ENCODE measurements at regions not wholly inside any gene's neighbourhood (a gene's known extent, or its start where the extent isn't known, plus 50 kb on each side); places are given as distances from the start of the nearest gene placed in this dataset.
A peak's percentile ranks its signal among the peaks of the same experiment; 100 is the strongest.

GRCh38 chr10:129258283-129258923 is 208.6 kb upstream of the MGMT start:
- Histone ChIP-seq H4K91ac (ENCODE audit: low read depth, low read length, poor library complexity) (no peak overlapping the region), H3K79me1 (ENCODE audit: low read depth, low read length) (no peaks in the 10 kb centered on the region), H3K27me3 (ENCODE audit: control insufficient read depth in 3 of 3, insufficient read depth in 3 of 3, low read depth in 1 of 3, low read length in 3 of 3) (no peaks in the 10 kb centered on the region), H3K4me3 (ENCODE audit: low read length in 2 of 2) (no peak overlapping the region), H2BK12ac (ENCODE audit: low read length) (no peak overlapping the region), H2BK5ac (ENCODE audit: low read length) (no peak overlapping the region), H3K23ac (ENCODE audit: low read depth, low read length, poor library complexity) (no peak overlapping the region), H4K8ac (ENCODE audit: low read depth, low read length) (no peak overlapping the region), H2BK15ac (ENCODE audit: low read length) (no peak overlapping the region), H3K36me3 (replicated peaks in 1 of 2; ENCODE audit: control insufficient read depth in 2 of 2, insufficient read depth in 2 of 2, low read length in 2 of 2) (no peaks in the 10 kb centered on the region), H3K4ac (ENCODE audit: low read length) (no peak overlapping the region), H3K14ac (ENCODE audit: low read length) (no peak overlapping the region), H3K18ac (ENCODE audit: low read length) (no peak overlapping the region), H2AFZ (ENCODE audit: low read length) (no peak overlapping the region), H3K9me3 (replicated peaks in 1 of 2; ENCODE audit: control insufficient read depth in 2 of 2, insufficient read depth in 1 of 2, low read depth in 1 of 2, low read length in 2 of 2) (no peaks in the 10 kb centered on the region), H3K9ac (ENCODE audit: low read depth, low read length, poor library complexity) (no peak overlapping the region), H3K4me2 (ENCODE audit: insufficient read depth, low read length, poor library complexity, severe bottlenecking) (no peak overlapping the region), H2BK120ac (ENCODE audit: low read depth, low read length) (no peak overlapping the region), H3K4me1 (ENCODE audit: control insufficient read depth in 2 of 2, insufficient read depth in 1 of 2, low read depth in 1 of 2, low read length in 2 of 2) (peaks cover 0 to 2% of the 10 kb centered on the region in 2 donors), H3K27ac (replicated peaks; ENCODE audit: low read length) (no peak overlapping the region), H2AK5ac (ENCODE audit: low read depth, low read length) (no peak overlapping the region)
- WGBS, 2 donors (ENCODE audit: extremely low coverage in 2 of 2, insufficient read length in 2 of 2, insufficient replicate concordance in 1 of 2), result no CpG with 5 or more reads among the region's 9 CpGs
- DNase-seq (ENCODE audit: low spot score), result no peak

DNA sequence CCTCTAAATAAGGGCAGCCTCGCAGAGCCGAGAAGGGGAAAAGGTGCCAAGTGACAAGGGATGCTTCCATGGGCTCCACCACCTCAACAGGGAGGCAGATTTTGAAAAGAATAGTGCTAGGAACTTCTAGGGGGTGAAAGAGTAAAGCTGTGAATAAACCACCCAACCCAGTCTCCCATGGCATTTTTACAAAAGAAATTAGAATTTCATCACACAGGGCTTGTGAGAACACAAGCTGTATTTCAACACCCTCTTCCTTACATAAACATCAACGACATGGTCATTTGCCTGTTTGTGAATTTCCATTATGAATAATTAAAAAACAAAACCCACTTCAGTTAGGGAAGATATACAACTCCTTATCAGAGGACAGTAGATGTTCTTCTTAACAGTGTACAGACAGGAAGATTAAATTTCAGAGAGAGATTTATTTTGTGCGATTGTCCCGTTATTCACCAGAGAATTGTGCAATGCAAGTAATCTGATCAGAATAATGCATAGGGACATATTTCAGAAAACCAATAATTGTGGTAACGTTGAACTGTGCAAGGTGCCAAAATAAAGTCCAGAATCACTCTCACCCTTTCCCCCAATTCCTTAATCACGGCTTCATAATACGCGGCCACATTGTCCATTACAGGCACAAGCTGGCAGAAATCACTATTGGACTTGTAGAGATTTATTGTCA is 207.8 kb upstream of the MGMT start:
- Histone ChIP-seq H4K91ac (ENCODE audit: low read depth, low read length, poor library complexity) (no peak overlapping the region), H3K4me3 (ENCODE audit: low read length in 2 of 2) (no peak overlapping the region), H2BK12ac (ENCODE audit: low read length) (no peak overlapping the region), H2AFZ (ENCODE audit: low read length) (no peak overlapping the region), H3K36me3 (replicated peaks in 1 of 2; ENCODE audit: control insufficient read depth in 2 of 2, insufficient read depth in 2 of 2, low read length in 2 of 2) (no peaks in the 10 kb centered on the region), H3K14ac (ENCODE audit: low read length) (no peak overlapping the region), H4K8ac (ENCODE audit: low read depth, low read length) (no peak overlapping the region), H3K27ac (replicated peaks; ENCODE audit: low read length) (no peak overlapping the region), H3K23ac (ENCODE audit: low read depth, low read length, poor library complexity) (no peak overlapping the region), H3K4me2 (ENCODE audit: insufficient read depth, low read length, poor library complexity, severe bottlenecking) (no peak overlapping the region), H2AK5ac (ENCODE audit: low read depth, low read length) (no peak overlapping the region), H3K27me3 (ENCODE audit: control insufficient read depth in 3 of 3, insufficient read depth in 3 of 3, low read depth in 1 of 3, low read length in 3 of 3) (no peaks in the 10 kb centered on the region), H2BK15ac (ENCODE audit: low read length) (no peak overlapping the region), H3K4me1 (ENCODE audit: control insufficient read depth in 2 of 2, insufficient read depth in 1 of 2, low read depth in 1 of 2, low read length in 2 of 2) (no peaks in the 10 kb centered on the region), H3K9ac (ENCODE audit: low read depth, low read length, poor library complexity) (no peak overlapping the region), H2BK120ac (ENCODE audit: low read depth, low read length) (no peak overlapping the region), H3K9me3 (replicated peaks in 1 of 2; ENCODE audit: control insufficient read depth in 2 of 2, insufficient read depth in 1 of 2, low read depth in 1 of 2, low read length in 2 of 2) (no peaks in the 10 kb centered on the region), H3K79me1 (ENCODE audit: low read depth, low read length) (no peaks in the 10 kb centered on the region), H2BK5ac (ENCODE audit: low read length) (no peak overlapping the region), H3K18ac (ENCODE audit: low read length) (no peak overlapping the region), H3K4ac (ENCODE audit: low read length) (no peak overlapping the region)
- DNase-seq (ENCODE audit: low spot score), result no peak
- no CpG with 5 or more reads among the region's 9 CpGs for WGBS, 2 donors (ENCODE audit: extremely low coverage in 2 of 2, insufficient read length in 2 of 2, insufficient replicate concordance in 1 of 2)

GRCh38 chr10:129272176-129272575 is 194.9 kb upstream of the MGMT start:
- DNase-seq (ENCODE audit: low spot score), result no peak
- Histone ChIP-seq H2AFZ (ENCODE audit: low read length) (no peak overlapping the region), H3K9ac (ENCODE audit: low read depth, low read length, poor library complexity) (no peak overlapping the region), H3K9me3 (replicated peaks in 1 of 2; ENCODE audit: control insufficient read depth in 2 of 2, insufficient read depth in 1 of 2, low read depth in 1 of 2, low read length in 2 of 2) (no peaks in the 10 kb centered on the region), H3K36me3 (replicated peaks in 1 of 2; ENCODE audit: control insufficient read depth in 2 of 2, insufficient read depth in 2 of 2, low read length in 2 of 2) (no peaks in the 10 kb centered on the region), H3K4me2 (ENCODE audit: insufficient read depth, low read length, poor library complexity, severe bottlenecking) (no peak overlapping the region), H2BK120ac (ENCODE audit: low read depth, low read length) (no peak overlapping the region), H3K23ac (ENCODE audit: low read depth, low read length, poor library complexity) (no peak overlapping the region), H2AK5ac (ENCODE audit: low read depth, low read length) (no peak overlapping the region), H3K4me1 (ENCODE audit: control insufficient read depth in 2 of 2, insufficient read depth in 1 of 2, low read depth in 1 of 2, low read length in 2 of 2) (peaks cover 0 to 1% of the 10 kb centered on the region in 2 donors), H3K79me1 (ENCODE audit: low read depth, low read length) (no peaks in the 10 kb centered on the region), H4K91ac (ENCODE audit: low read depth, low read length, poor library complexity) (no peak overlapping the region), H3K27me3 (ENCODE audit: control insufficient read depth in 3 of 3, insufficient read depth in 3 of 3, low read depth in 1 of 3, low read length in 3 of 3) (no peaks in the 10 kb centered on the region), H3K18ac (ENCODE audit: low read length) (no peak overlapping the region), H2BK12ac (ENCODE audit: low read length) (peak overlapping the region; percentile 16), H4K8ac (ENCODE audit: low read depth, low read length) (no peak overlapping the region), H3K4ac (ENCODE audit: low read length) (no peak overlapping the region), H3K27ac (replicated peaks; ENCODE audit: low read length) (no peak overlapping the region), H2BK15ac (ENCODE audit: low read length) (no peak overlapping the region), H2BK5ac (ENCODE audit: low read length) (no peak overlapping the region), H3K4me3 (ENCODE audit: low read length in 2 of 2) (no peak overlapping the region), H3K14ac (ENCODE audit: low read length) (no peak overlapping the region)
- no CpG with 5 or more reads among the region's 8 CpGs for WGBS, 2 donors (ENCODE audit: extremely low coverage in 2 of 2, insufficient read length in 2 of 2, insufficient replicate concordance in 1 of 2)

DNA sequence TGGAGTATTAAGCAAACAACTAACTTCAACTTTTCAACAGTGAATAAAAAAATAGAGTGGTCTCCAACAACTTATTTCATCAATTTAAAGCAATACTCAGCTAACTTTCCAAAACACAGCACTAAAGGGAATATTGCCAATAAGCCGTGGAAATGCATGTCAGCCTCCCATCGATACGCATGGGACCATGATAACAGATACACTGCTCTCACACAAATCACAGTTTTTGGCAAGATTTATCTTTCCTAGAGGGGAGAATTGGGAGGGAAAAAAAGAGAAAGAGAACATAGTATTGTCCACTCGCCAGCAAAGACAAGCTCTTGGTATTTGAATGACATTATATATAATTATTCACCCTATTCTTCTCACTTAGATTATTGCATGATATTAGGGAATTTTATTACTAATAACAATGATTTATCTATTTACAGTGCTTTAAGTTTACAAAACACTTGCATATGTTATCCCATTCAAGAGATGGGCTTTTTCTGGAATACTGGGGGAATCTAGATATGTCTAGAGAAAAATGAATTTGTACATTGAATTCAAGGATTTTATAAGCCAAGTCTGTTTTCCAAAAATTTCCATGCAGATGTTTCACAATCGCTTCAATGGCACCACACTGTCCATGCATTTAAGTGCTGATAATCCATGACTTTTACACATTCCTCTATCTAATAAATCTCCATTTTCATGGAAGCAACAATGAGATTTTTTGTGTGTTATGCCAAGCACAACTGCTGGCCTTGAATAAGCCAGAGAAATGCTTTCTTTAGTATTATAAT is 194.0 kb upstream of the MGMT start:
- Histone ChIP-seq H3K79me1 (ENCODE audit: low read depth, low read length) (no peaks in the 10 kb centered on the region), H3K27ac (replicated peaks; ENCODE audit: low read length) (no peak overlapping the region), H2BK12ac (ENCODE audit: low read length) (no peak overlapping the region), H3K14ac (ENCODE audit: low read length) (no peak overlapping the region), H2BK5ac (ENCODE audit: low read length) (no peak overlapping the region), H3K4me2 (ENCODE audit: insufficient read depth, low read length, poor library complexity, severe bottlenecking) (no peak overlapping the region), H2AFZ (ENCODE audit: low read length) (no peak overlapping the region), H2BK120ac (ENCODE audit: low read depth, low read length) (no peak overlapping the region), H3K4me3 (ENCODE audit: low read length in 2 of 2) (no peak overlapping the region), H2AK5ac (ENCODE audit: low read depth, low read length) (no peak overlapping the region), H2BK15ac (ENCODE audit: low read length) (no peak overlapping the region), H3K36me3 (replicated peaks in 1 of 2; ENCODE audit: control insufficient read depth in 2 of 2, insufficient read depth in 2 of 2, low read length in 2 of 2) (no peaks in the 10 kb centered on the region), H4K91ac (ENCODE audit: low read depth, low read length, poor library complexity) (no peak overlapping the region), H3K18ac (ENCODE audit: low read length) (no peak overlapping the region), H3K9me3 (replicated peaks in 1 of 2; ENCODE audit: control insufficient read depth in 2 of 2, insufficient read depth in 1 of 2, low read depth in 1 of 2, low read length in 2 of 2) (no peaks in the 10 kb centered on the region), H3K23ac (ENCODE audit: low read depth, low read length, poor library complexity) (no peak overlapping the region), H3K9ac (ENCODE audit: low read depth, low read length, poor library complexity) (no peak overlapping the region), H4K8ac (ENCODE audit: low read depth, low read length) (no peak overlapping the region), H3K4ac (ENCODE audit: low read length) (no peak overlapping the region), H3K4me1 (ENCODE audit: control insufficient read depth in 2 of 2, insufficient read depth in 1 of 2, low read depth in 1 of 2, low read length in 2 of 2) (no peaks in the 10 kb centered on the region), H3K27me3 (ENCODE audit: control insufficient read depth in 3 of 3, insufficient read depth in 3 of 3, low read depth in 1 of 3, low read length in 3 of 3) (no peaks in the 10 kb centered on the region)
- no peak for DNase-seq (ENCODE audit: low spot score)
- no CpG with 5 or more reads among the region's 5 CpGs for WGBS, 2 donors (ENCODE audit: extremely low coverage in 2 of 2, insufficient read length in 2 of 2, insufficient replicate concordance in 1 of 2)

Measured in neuronal stem cell (in vitro differentiated cells).